ENCODE measurements at regions not wholly inside any gene's neighbourhood (a gene's known extent, or its start where the extent isn't known, plus 50 kb on each side); places are given as distances from the start of the nearest gene placed in this dataset.

DNA sequence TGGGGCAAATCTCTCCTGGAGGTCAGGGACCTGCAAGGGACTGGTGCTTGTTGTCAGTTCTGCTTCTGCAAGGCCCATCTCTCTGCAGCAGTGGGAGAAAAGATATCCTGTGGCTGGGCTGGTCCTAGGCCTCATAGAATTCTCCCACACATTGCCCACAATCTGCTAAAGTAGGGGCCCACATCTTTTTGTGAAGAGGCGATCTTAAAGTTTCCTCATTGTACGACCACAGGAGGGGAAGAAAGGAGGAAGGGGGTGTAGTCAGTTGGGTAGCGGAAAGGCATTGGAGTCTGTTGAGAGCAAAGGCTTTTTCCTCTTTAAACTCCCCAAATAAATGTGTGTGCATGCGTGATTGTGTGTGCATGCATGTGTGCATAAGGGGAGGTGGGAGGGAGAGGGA, 145.3 kb downstream of the SLC4A3 start:
- DNase-seq (ENCODE audit: extremely low spot score): no peak
- CTCF ChIA-PET: interaction anchor here (1.0 to 1.2 kb wide), 2 partner anchors 19 to 23 kb away, joined by 3 read pairs; no protein-coding TSS in a partner anchor
- POLR2A ChIA-PET: no interaction called here
- TF ChIP-seq, protein P1, sequence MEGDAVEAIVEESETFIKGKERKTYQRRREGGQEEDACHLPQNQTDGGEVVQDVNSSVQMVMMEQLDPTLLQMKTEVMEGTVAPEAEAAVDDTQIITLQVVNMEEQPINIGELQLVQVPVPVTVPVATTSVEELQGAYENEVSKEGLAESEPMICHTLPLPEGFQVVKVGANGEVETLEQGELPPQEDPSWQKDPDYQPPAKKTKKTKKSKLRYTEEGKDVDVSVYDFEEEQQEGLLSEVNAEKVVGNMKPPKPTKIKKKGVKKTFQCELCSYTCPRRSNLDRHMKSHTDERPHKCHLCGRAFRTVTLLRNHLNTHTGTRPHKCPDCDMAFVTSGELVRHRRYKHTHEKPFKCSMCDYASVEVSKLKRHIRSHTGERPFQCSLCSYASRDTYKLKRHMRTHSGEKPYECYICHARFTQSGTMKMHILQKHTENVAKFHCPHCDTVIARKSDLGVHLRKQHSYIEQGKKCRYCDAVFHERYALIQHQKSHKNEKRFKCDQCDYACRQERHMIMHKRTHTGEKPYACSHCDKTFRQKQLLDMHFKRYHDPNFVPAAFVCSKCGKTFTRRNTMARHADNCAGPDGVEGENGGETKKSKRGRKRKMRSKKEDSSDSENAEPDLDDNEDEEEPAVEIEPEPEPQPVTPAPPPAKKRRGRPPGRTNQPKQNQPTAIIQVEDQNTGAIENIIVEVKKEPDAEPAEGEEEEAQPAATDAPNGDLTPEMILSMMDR (IDR thresholded peaks at IDR 0.05; ENCODE audit: control extremely low read depth, extremely low read depth, low read depth, missing control alignments): no peak

DNA sequence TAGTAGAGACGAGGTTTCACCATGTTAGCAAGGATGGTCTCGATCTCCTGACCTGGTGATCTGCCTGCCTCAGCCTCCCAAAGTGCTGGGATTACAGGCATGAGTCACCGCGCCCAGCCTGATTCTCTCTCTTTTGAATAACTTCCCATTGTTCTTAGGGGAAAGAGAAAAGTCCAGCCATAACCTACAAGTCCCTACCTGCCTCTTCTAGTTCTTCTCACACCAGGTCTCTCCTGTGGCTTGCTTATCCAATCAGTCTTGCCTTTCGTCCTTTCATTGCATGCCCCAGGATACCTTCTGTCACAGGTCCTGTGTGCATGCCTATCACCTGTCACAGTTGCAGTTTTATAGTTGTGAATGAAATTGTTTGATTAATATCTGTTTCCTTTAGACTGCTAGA, 148.1 kb downstream of the SLC4A3 start:
- ChIA-PET POLR2A (no interaction called here), CTCF (no interaction called here)
- DNase-seq (ENCODE audit: extremely low spot score): no peak
- TF ChIP-seq, protein P1 (IDR thresholded peaks at IDR 0.05; ENCODE audit: control extremely low read depth, extremely low read depth, low read depth, missing control alignments): no peak

DNA sequence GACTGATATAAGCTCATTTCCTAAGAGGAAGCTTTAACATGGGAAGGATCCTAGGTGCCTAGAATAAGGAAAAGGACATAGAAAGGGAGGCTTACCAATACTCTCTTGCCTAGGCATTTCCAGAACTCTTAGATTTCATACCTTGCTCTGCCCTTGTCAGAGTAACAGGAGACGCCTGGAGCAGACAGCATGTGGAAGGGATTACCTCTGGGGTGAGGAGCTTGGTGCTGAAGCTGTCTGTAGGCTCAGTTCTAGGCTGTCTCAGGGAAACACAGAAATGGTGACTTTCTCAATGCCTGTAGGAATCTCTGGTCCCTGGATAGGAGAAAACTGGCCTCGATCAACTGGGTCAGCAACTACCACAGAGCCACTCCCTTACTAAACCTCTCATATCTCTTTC, 150.0 kb downstream of the SLC4A3 start:
- ChIA-PET CTCF (no interaction called here), POLR2A (no interaction called here)
- TF ChIP-seq, protein P1 (IDR thresholded peaks at IDR 0.05; ENCODE audit: control extremely low read depth, extremely low read depth, low read depth, missing control alignments): no peak
- no peak for DNase-seq (ENCODE audit: extremely low spot score)

DNA sequence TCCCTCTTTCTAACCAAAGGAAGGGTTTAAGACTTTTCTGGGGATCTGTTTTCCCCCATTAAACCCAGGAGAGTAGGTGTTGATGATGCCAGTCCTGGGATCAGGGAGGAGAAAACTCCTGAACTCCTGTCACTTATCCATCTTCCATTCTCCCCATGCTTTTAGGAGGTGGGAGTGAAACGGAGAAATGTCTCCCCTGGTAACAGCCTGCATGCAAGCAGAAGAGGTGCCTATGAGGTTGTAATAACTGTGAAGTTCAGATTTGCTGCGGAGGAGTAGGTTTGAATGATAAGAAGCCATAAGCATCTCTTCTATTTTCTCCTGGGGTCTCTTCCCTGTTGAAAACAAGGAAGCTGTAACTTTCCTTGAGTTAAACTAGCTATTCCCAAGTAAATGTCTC, 150.8 kb downstream of the SLC4A3 start:
- TF ChIP-seq, protein P1 (IDR thresholded peaks at IDR 0.05; ENCODE audit: control extremely low read depth, extremely low read depth, low read depth, missing control alignments): no peak
- ChIA-PET POLR2A (no interaction called here), CTCF (no interaction called here)
- no peak for DNase-seq (ENCODE audit: extremely low spot score)

DNA sequence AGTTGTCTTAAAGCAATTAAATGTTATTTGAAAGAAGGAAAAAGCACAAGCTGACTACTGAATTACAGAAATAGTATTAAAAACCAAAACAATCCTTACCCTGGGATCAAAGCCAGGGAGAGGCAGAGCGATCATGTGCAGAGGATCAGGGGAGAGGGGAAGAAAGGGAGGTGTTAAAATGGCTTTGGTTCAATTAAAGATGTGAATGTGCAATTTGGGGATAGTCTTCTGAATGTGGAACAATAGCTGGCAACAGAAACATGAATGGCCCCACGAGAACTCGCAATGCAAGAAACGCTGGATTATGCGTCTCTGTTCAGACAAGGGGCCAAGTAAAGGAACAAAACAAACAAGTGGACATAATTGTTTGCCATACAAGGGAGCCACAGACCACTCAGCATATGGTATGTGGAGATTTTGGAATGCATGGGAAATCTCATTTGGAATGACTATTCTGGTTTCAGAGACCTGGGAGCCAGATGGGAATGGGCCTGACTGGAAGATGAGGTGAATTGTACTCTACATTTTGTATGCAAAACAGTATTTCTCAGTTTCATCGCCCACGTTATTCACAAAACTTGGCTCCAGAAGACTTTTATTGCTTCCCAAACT, 155.4 kb downstream of the SLC4A3 start:
- TF ChIP-seq, protein P1 (IDR thresholded peaks at IDR 0.05; ENCODE audit: control extremely low read depth, extremely low read depth, low read depth, missing control alignments): no peak
- ChIA-PET CTCF (no interaction called here), POLR2A (no interaction called here)
- DNase-seq (ENCODE audit: extremely low spot score): no peak

DNA sequence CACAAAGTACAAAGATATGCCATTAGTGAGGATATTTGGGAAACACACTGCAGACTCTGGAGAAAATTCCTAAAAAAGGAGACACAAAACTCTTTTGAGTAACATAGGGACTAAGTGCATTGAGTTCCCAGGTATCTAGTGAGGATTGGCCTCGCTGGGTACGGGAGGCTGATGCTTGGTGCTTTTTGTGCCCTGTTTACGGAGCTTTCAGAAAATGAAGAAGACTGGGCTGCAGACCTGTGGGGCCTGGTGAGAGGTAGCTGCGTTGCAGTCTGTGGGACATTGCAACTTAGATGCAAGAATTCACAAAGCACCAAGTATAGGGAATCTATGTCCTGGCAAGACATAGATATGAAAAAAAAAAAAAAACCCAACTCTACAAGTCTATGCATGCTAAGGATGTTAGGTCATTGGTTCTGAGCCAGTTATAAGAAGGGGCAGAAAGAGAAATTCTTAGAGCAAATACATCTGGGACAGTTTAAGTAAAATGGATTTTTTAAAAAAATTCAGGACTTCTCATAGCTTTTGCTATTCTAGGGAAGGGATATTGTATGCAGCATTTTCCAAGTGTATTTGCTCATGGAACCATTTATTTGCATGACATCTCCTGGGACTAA, 156.0 kb downstream of the SLC4A3 start:
- TF ChIP-seq, protein P1 (IDR thresholded peaks at IDR 0.05; ENCODE audit: control extremely low read depth, extremely low read depth, low read depth, missing control alignments): no peak
- DNase-seq (ENCODE audit: extremely low spot score): no peak
- ChIA-PET POLR2A (no interaction called here), CTCF (no interaction called here)

All from GM10248 (cell line).